ENCODE measurements at regions not wholly inside any gene's neighbourhood (a gene's known extent, or its start where the extent isn't known, plus 50 kb on each side); places are given as distances from the start of the nearest gene placed in this dataset.

DNA sequence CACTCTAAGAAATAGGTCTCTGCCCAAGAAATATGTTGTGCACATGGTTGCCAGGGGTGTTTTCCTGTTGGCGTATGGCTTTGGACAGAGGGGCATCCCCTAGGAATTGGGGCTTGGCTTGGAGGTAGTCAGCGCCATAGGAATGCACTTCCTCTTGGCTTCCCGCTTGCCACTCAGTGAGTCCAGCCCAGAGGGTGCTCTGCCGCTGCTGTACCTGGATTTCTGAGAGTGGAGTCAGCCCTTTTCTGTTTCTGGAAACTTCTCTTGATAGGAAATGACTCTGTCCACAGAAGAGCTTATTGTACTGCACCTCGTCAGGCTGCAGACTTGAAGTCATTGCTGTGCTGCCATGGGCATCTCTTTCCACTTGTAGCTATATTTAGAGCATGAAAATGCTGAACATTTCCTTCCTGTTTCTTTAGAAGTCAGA, 116.7 kb upstream of the MGAT5 start:
- TF ChIP-seq, protein P1, sequence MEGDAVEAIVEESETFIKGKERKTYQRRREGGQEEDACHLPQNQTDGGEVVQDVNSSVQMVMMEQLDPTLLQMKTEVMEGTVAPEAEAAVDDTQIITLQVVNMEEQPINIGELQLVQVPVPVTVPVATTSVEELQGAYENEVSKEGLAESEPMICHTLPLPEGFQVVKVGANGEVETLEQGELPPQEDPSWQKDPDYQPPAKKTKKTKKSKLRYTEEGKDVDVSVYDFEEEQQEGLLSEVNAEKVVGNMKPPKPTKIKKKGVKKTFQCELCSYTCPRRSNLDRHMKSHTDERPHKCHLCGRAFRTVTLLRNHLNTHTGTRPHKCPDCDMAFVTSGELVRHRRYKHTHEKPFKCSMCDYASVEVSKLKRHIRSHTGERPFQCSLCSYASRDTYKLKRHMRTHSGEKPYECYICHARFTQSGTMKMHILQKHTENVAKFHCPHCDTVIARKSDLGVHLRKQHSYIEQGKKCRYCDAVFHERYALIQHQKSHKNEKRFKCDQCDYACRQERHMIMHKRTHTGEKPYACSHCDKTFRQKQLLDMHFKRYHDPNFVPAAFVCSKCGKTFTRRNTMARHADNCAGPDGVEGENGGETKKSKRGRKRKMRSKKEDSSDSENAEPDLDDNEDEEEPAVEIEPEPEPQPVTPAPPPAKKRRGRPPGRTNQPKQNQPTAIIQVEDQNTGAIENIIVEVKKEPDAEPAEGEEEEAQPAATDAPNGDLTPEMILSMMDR (conservative IDR thresholded peaks at IDR 0.05; ENCODE audit: low read length): no peak
- no peak for TF ChIP-seq EZH2phosphoT487 (IDR thresholded peaks at IDR 0.05; ENCODE audit: borderline replicate concordance)

All from Loucy (cell line).